HEK293T (cell line): ENCODE measurements at regions not wholly inside any gene's neighbourhood (a gene's known extent, or its start where the extent isn't known, plus 50 kb on each side); places are given as distances from the start of the nearest gene placed in this dataset.

Experiments
- ELF4 ChIP-seq: fragments of 450-650 bp; IDR thresholded peaks from 2 replicates; pipeline ENCODE4 v1.6.1; 2017; ENCODE audit warnings: antibody characterized with exemption
- L3MBTL2 ChIP-seq: fragments of 450-650 bp; conservative IDR thresholded peaks from 2 replicates; pipeline ENCODE4 v1.6.1; 2016; ENCODE audit warnings: mild to moderate bottlenecking
- LEF1 ChIP-seq: fragments of 450-650 bp; IDR thresholded peaks from 2 replicates; pipeline ENCODE4 v1.6.1; 2017; ENCODE audit warnings: mild to moderate bottlenecking, borderline replicate concordance
- PKNOX1 ChIP-seq: fragments of 450-650 bp; IDR thresholded peaks from 2 replicates; pipeline ENCODE4 v1.6.1; 2016
- SP1 ChIP-seq: fragments of 450-650 bp; IDR thresholded peaks from 2 replicates; pipeline ENCODE4 v1.6.1; 2017

GRCh38 chr3:106699122-106699521, 678.1 kb upstream of the CCDC54 start:
- TF ChIP-seq SP1 (no peak), ELF4 (no peak), LEF1 (no peak), L3MBTL2 (no peak), PKNOX1 (no peak)
